ENCODE measurements at regions not wholly inside any gene's neighbourhood (a gene's known extent, or its start where the extent isn't known, plus 50 kb on each side); places are given as distances from the start of the nearest gene placed in this dataset.

GRCh38 chr18:27372386-27372785, 187.3 kb upstream of the CHST9 start:
- TF ChIP-seq EP300 (IDR thresholded peaks at IDR 0.05) (no peak), CTCF (IDR thresholded peaks at IDR 0.05) (no peak)
